NCI-H1417 treated with DMSO at 0.1 percent for 48 hours (cell line): ENCODE measurements at regions not wholly inside any gene's neighbourhood (a gene's known extent, or its start where the extent isn't known, plus 50 kb on each side); places are given as distances from the start of the nearest gene placed in this dataset.
A peak's percentile ranks its signal among the peaks of the same experiment; 100 is the strongest.

Source experiments
- DNase-seq: peaks from one replicate; lab custom pipeline; 2025; lab: John Stamatoyannopoulos, UW

- DNase-seq, result no peak
Observed at GRCh38 chr12:73341559-73342247, 1069.5 kb downstream of the TRHDE start.

DNA sequence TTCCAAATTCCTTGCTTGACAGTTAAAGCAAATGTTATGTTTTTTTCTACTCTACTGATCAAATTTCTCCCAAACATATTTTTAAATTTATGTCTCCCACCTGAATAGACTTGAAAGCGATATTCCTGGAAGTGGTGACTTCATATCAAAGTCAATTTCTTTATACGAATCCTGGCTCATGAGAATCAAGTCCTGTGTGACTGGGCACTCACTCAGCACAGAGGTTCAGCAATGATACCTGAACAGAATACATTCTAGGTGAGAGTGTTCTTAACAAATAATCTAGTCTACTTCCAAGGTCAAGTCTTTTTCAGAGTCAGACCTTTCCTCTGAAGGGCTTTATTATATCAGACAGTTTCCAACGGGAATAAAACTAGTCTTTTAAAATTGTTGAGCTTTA, 1070.6 kb downstream of the TRHDE start:
- no peak for DNase-seq

DNA sequence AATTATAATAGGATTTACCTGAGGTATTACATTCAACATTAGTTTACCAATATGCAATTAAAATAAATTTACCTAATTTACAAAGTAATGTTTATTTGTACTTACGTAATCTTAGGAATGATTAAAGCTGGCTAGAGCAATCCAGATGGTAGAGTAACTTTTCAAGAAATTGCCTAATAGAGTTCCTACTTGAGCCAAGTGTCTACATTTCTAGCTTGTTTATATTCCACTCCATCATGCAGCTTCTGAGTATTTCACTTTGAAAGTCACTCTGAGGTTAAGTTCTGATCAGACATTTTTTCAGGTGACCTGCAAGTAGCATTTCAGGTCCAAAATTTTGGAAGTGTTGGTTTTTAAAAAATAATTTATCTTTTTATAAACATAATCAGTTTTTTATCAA, 1080.7 kb downstream of the TRHDE start:
- DNase-seq, result no peak

DNA sequence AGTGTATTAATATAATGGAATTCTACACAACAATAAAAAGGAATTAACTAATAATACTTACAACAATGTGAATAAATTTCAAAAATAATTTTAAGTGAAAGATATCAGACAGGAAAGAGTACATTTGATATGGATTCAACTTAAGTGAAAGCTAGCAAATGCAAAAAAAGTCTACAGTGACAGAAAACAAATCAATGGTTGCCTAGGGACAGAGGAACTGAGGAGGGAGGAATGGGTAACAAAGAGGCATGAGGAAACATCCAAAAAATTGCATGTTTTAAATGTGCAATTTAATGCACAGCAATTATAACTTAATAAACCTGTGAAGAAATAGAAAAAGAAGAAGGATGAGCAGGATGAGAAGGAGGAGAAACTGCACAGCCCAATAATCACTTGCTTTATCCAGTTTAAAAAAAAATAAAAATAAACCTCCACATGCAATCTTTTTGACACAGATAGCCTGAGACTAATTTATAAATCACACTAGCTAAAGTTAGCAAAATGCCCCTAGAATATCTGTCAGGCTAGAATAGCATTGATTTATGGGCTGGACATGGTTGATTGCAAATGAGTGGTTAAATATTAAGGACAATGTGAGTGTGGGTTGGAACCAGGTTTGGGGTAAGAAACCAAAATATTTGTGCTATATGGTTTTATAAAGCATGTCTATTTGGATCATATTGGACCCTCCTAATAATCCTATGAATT, 1089.1 kb downstream of the TRHDE start:
- DNase-seq, result no peak

DNA sequence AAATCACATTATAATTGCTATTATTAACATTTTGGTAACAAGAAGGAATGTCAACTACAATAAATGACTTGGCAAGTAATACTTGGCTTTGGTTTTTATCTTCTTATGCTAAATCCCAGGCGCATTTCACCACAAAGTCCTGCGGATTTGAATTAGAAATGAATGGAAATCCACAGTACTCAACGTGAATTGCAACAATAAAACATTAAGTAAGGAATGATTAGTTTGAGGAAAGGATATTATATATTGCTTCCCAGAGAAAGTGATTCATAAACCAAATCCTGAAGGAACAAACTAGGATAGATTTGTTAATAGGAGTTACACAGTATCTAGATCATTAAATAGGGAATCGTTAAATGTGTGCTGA, 1089.7 kb downstream of the TRHDE start:
- no peak for DNase-seq

DNA sequence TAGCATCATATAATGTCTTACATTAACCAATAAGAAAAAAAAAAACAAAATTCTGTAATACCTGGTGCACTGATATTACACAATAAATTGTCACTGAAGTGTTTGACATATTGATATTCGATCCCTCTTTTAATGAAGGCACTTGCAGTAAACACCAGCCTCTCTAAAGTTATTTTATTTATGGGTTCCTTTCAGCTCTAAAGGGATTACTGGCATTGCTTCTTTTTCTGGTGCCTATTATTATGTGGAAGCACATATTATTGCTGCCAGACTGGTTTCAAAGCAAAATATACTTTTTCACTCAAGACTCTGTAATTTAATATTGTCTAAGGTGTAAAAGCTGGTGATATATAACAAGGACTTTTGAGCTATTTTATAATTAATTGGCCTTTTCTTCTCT, 1090.5 kb downstream of the TRHDE start:
- DNase-seq, result no peak

DNA sequence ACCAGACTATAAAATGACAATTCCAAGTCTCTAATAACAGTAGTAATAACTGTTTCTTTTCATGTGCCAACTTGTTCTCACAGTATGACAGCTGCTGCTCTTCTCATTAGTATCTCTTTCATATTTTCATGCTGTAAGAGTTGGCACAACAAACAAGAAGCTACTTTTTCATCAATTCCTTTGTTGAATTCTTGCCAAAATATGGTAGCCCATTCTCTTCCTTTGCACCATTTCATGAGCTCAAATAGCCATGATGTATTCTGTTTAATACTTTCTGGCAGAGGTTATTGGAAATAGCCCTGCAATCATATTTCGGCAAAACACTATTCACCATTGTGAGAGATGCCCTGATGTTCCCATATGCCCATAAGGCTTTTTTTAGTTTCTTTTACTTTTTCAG, 1100.7 kb downstream of the TRHDE start:
- no peak for DNase-seq

DNA sequence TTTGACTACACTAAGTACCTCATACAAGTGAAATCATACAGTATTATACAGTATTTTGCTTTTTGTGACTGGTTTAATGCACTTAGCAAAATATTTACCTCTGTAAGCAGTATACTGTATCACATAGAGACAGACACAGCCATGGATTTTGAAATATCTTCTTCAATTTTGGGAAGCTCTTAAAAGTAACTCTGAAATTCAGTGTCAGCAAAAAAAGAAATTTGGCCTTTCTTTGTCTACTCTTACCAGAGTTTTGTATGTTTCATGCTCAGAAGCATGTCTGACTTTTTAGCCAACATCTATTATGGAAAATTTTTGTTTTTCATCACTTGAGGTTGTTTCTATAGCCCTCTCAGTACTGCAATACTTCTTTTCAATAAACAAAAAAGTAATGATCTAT, 1102.2 kb downstream of the TRHDE start:
- no peak for DNase-seq

GRCh38 chr12:73383584-73384222, 1111.5 kb downstream of the TRHDE start:
- peak; percentile 18 for DNase-seq

- no peak for DNase-seq
Observed at GRCh38 chr12:73384592-73384991, 1112.4 kb downstream of the TRHDE start.

DNA sequence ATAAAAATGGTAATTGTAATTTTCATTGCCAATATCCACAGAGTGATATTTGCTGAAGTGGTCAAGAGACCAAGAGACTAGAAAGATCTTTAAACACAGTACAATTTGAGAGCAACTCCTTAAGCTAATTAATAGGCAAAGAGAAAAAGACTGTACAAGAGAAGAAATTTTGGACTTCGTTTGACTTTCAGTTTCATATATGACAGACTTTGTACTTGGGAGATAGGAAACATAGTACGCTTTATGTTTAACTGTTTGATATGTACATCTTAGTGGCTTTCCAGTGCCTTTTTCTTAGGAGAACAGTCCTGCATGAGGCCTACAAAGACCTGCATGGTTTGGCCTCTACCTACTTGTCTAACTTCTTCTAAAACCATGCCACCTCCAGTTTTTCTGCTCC, 1118.1 kb downstream of the TRHDE start:
- no peak for DNase-seq

DNA sequence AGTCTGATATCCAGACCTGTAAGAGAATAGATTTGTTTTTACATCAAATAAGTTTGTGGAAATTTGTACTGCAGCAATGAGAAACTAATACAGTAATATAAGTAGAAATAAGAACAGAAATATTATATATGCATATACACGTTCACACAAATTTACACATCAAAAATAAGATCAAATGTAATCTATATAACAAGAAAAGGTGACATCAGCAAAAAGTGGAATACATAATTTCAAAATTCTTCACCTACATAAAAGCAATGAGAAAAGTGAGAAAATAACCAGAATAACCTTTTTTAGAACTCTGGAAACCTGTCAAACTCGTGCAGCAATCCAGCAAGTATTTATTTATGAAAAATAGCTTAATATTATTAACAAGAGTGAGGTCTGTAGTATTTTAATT, 1124.6 kb upstream of the ATXN7L3B start:
- DNase-seq, result no peak

- no peak for DNase-seq
Observed at GRCh38 chr12:73413974-73414373, 1123.7 kb upstream of the ATXN7L3B start.

DNA sequence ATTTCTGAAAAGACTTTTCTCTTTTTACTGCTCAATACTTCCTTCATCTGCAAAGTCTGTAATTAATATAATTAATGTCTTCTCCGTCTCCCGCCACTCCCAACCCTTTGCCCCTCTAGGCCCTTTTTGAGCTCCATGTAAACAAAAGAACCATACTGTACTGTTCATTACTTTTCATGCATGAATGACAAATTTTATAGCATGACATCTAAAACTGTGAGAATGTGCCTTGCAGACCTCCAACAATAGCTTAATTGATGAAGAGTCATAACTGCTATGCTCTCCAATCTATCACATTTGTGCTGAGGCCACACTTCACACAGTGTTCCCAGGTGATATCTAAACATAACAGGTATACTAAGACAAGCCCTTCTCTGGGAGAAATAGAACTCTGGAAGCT, 1122.7 kb upstream of the ATXN7L3B start:
- DNase-seq, result no peak

DNA sequence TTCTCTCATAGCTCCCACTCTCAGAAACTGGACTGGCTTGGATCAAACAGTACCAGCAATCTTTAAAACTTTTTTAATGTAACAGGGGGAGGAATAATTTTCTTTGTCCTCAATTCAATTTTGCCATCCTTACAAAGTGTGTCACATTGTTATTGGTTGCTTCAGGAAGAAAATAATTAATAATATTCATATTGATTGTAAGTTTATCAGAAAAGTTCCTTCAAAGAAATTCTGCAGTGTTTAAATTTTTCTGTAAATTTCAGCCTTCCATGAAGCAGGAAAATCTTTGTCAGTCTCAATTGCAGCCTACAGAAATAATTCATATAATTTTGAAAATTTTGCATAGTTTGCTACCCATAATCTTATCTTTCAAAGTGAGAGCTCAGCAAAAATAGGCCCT, 1119.1 kb upstream of the ATXN7L3B start:
- no peak for DNase-seq

GRCh38 chr12:73421832-73422231, 1115.8 kb upstream of the ATXN7L3B start:
- no peak for DNase-seq

DNA sequence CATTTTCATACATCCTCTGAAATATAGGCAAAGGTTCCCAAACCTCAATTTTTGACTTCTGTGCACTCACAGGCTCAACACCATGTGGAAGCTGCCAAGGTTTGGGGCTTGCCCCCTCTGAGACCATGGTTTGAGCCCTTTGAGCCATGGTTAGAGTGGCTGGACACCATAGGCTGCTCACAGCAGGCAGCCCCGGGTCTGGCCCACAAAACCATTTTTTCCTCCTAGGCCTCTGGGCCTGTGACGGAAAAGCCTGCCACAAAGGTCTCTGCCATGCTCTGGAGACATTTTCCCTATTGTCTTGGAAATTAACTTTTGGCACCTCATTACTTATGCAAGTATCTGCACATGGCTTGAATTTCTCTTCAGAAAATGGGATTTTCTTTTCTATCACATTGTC, 1113.2 kb upstream of the ATXN7L3B start:
- no peak for DNase-seq

DNA sequence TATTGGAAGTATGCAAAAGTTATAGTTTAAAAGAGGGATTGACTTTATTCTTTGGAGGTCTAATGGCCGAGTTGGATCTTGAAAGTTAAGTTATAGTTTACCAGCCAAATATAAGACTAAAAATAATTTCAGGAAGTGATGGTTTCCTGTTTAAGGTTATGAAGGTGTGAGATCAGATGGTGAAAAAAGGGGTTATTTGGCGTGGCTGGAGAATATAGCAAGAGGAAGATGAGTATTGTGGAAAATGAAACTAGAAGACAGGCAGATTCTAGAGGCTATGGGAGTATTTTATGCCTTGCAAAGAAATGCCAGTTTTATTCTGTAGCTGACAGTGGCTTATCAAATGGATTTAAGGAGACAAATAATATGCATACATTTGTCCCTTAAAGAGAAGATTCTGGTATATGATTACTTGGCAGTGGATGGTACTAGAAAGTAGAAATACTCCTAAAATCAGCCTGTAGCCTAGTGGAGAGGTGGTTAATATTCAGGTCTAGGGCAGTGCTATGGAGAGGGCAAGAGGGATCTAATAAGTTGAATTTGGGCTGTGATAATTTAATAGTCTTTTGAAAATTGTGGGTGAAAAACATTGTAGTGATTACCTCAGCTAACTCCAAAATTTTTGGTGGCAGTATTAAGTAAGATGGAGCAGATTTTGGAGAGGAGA, 1091.8 kb upstream of the ATXN7L3B start:
- no peak for DNase-seq

GRCh38 chr12:73452672-73453469, 1084.8 kb upstream of the ATXN7L3B start:
- no peak for DNase-seq

DNA sequence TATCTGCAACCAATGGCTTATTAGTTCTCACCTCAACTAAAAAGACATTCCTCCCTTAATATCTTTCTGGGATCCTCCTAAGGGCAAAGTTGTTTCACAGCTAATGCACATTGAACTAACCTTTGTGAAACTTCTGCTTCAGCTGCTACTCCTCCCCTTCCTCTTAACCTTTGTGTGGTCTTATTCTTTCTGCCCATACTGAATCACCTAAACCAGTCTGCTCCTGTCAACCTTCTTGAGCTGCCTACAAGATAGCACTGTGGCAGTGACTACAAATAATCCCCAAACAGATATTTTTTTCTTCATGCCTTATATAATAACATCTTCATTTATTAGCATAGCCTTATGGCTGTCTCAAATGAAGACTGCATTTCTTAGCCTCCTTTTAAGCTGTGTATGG, 1077.4 kb upstream of the ATXN7L3B start:
- DNase-seq, result no peak

DNA sequence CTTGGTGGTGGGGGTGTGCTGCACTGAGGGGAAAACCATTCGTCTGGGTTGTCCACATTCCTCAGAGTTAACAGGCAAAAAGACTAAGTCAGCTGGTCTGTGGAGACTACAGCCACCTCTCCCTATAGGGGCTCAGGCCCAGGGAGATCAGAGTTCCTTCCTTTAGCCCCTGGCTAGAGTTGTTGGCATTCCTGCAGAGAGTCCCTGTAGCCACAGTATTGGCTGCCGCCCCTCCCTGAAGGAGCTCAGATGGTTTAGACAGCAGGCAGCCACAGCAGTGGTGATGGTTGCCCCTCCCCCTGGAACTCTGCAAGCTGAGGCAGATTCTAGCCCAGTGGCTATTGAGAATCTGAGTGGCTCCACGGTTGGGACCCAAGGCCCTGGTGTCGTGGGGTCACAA, 1072.5 kb upstream of the ATXN7L3B start:
- no peak for DNase-seq

GRCh38 chr12:73486256-73486655, 1051.4 kb upstream of the ATXN7L3B start:
- no peak for DNase-seq
